Thyroid gland (tissue), 4 donors: ENCODE measurements at regions not wholly inside any gene's neighbourhood (a gene's known extent, or its start where the extent isn't known, plus 50 kb on each side); places are given as distances from the start of the nearest gene placed in this dataset.

ENCODE experiments used
- DNase-seq, 2 donors: peaks; one replicate each; pipeline ENCODE4 v3.0.0-alpha.2; 2019
- H3K27ac ChIP-seq, 3 donors: fragments of 200-600 bp; sonication (generic); 1 replicate in 2 of 3; 2 replicates in 1 of 3; pipeline ENCODE4 v1.5.1; 2016 to 2019; ENCODE audit warnings: mild to moderate bottlenecking in 1 of 3, moderate library complexity in 1 of 3
- H3K27me3 ChIP-seq: fragments of 200-600 bp; sonication (generic); one replicate; pipeline ENCODE4 v1.5.1; 2019
- H3K36me3 ChIP-seq, 2 donors: fragments of 200-600 bp; sonication (generic); one replicate each; pipeline ENCODE4 v1.5.1; 2016 to 2019
- H3K4me1 ChIP-seq, 2 donors: fragments of 200-600 bp; sonication (generic); one replicate each; pipeline ENCODE4 v1.5.1; 2017 to 2019
- H3K4me3 ChIP-seq, 3 donors: fragments of 200-600 bp; sonication (generic); replicated peaks in 1 of 3; 1 replicate in 2 of 3; 2 replicates in 1 of 3; pipeline ENCODE4 v1.5.1; 2016; ENCODE audit warnings: mild to moderate bottlenecking in 1 of 3
- H3K9me3 ChIP-seq: fragments of 200-600 bp; sonication (generic); one replicate; pipeline ENCODE4 v1.5.1; 2017
- POLR2A ChIP-seq, 2 donors: fragments of 450-650 bp; IDR thresholded peaks; one replicate each; pipeline ENCODE4 v1.6.1; 2017; ENCODE audit warnings: antibody characterized with exemption in 2 of 2, mild to moderate bottlenecking in 2 of 2, moderate library complexity in 1 of 2
- WGBS, 2 donors: methylation state at CpG; one replicate each; pipeline ENCODE4 v1.1.5; 2017; 5-methylcytosine and 5-hydroxymethylcytosine counted together
- intact Hi-C: fragments of 100-400 bp; cut with DNase I; formaldehyde crosslinking; loops from one replicate; pipeline ENCODE4 v1.15.1; 2023
- TF ChIP-seq, protein P1 (sequence below), 6 experiments: fragments of 200-600 bp in 3 of 6; fragments of 450-650 bp in 3 of 6; sonication (generic) in 3 of 6; IDR thresholded peaks; one replicate each; pipeline ENCODE4 v1.5.1; 2016 to 2019; ENCODE audit warnings: antibody characterized with exemption in 6 of 6, mild to moderate bottlenecking in 2 of 6, inconsistent platforms in 1 of 6, moderate library complexity in 1 of 6

DNA sequence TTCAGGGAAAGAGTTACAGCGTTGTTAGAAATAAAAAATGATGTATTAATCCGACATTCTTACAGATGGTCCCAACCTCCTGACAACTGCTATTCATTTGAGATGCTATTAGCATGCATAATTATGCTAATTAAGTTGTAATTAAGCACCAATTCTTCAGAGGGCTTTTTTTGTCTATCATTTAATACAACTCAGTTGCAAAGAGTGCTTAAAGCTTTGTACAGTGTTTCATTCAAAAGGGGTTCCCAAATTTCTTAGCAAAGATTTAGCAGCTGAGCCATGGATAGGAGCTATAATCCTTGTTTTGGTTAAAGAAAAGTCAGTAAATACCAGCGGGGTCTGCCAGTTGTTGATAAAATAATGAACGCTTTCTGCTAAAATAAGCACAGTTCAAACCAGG, 150.7 kb upstream of the DYNLRB2 start:
- TF ChIP-seq, protein P1, sequence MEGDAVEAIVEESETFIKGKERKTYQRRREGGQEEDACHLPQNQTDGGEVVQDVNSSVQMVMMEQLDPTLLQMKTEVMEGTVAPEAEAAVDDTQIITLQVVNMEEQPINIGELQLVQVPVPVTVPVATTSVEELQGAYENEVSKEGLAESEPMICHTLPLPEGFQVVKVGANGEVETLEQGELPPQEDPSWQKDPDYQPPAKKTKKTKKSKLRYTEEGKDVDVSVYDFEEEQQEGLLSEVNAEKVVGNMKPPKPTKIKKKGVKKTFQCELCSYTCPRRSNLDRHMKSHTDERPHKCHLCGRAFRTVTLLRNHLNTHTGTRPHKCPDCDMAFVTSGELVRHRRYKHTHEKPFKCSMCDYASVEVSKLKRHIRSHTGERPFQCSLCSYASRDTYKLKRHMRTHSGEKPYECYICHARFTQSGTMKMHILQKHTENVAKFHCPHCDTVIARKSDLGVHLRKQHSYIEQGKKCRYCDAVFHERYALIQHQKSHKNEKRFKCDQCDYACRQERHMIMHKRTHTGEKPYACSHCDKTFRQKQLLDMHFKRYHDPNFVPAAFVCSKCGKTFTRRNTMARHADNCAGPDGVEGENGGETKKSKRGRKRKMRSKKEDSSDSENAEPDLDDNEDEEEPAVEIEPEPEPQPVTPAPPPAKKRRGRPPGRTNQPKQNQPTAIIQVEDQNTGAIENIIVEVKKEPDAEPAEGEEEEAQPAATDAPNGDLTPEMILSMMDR (IDR thresholded peaks at IDR 0.05), result no peak
- TF ChIP-seq POLR2A (IDR thresholded peaks at IDR 0.05), result no peak
- no peaks in the 10 kb centered on the region for H3K36me3 ChIP-seq
- H3K27ac ChIP-seq, result no peak overlapping the region
- no peaks in the 10 kb centered on the region for H3K27me3 ChIP-seq
- DNase-seq, result no peak
- no peak overlapping the region for H3K4me3 ChIP-seq
- intact Hi-C loops, result no loop called here
- no peaks in the 10 kb centered on the region for H3K9me3 ChIP-seq
- 88 to 91% methylated on average over 4 of the region's 4 CpGs for WGBS, 2 donors
- H3K4me1 ChIP-seq, result peaks cover 0 to 4% of the 10 kb centered on the region in 2 donors

- no peak overlapping the region for H3K27ac ChIP-seq
- H3K36me3 ChIP-seq, result no peaks in the 10 kb centered on the region
- TF ChIP-seq, protein P1 (IDR thresholded peaks at IDR 0.05), result no peak
- no peak for TF ChIP-seq POLR2A (IDR thresholded peaks at IDR 0.05)
- no peak for DNase-seq
- peaks cover 0 to 4% of the 10 kb centered on the region in 2 donors for H3K4me1 ChIP-seq
- no peak overlapping the region for H3K4me3 ChIP-seq
- H3K9me3 ChIP-seq, result no peaks in the 10 kb centered on the region
- intact Hi-C loops, result no loop called here
- 80 to 84% methylated on average over 9 of the region's 9 CpGs for WGBS, 2 donors
- no peaks in the 10 kb centered on the region for H3K27me3 ChIP-seq
Observed at GRCh38 chr16:80389338-80389737, 151.5 kb upstream of the DYNLRB2 start.

DNA sequence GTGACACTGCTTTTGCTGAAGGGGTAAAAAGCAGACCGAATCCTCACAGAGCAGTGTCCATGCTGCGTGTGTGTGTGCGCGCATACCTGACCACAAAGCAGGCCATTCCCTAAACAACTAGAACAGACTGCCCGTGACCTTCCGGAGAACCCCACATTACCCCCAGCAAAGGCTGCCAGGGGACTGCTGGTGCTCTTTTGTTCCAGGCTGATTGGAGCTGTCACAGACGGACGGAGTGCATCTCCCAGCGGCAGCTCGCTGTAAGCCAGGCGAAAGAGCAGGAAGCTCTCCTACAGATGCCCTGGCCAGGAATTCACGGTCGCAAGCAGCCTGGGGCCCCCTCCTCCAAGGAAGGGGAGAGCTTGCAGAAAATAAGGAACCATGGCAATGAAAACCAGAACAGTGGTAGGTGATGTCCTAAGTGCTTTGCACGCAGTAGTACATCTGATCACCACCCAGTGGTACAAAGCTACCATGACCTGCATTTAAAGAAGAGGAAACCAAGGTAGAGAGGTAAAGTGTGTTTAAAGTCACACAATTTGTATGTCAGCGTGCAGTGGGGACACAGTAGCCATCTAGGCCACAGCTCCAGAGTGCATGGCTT, 153.4 kb upstream of the DYNLRB2 start:
- WGBS, 2 donors, result 76 to 78% methylated on average over 15 of the region's 15 CpGs

GRCh38 chr16:80384862-80385261, 155.9 kb upstream of the DYNLRB2 start:
- intact Hi-C loops, result no loop called here
- no peaks in the 10 kb centered on the region for H3K36me3 ChIP-seq
- no peak for DNase-seq
- H3K9me3 ChIP-seq, result no peaks in the 10 kb centered on the region
- no peaks in the 10 kb centered on the region for H3K4me1 ChIP-seq
- TF ChIP-seq, protein P1 (IDR thresholded peaks at IDR 0.05), result no peak
- no peak for TF ChIP-seq POLR2A (IDR thresholded peaks at IDR 0.05)
- no peak overlapping the region for H3K4me3 ChIP-seq
- no peak overlapping the region for H3K27ac ChIP-seq
- no peaks in the 10 kb centered on the region for H3K27me3 ChIP-seq

More for the DNA sequence above, 153.4 kb upstream of the DYNLRB2 start:
- Histone ChIP-seq H3K4me1 (peaks cover 0 to 4% of the 10 kb centered on the region in 2 donors), H3K27ac (no peak overlapping the region), H3K27me3 (no peaks in the 10 kb centered on the region), H3K36me3 (no peaks in the 10 kb centered on the region), H3K9me3 (no peaks in the 10 kb centered on the region), H3K4me3 (no peak overlapping the region)
- intact Hi-C loops, result no loop called here
- DNase-seq, result no peak
- no peak for TF ChIP-seq POLR2A (IDR thresholded peaks at IDR 0.05)
- TF ChIP-seq, protein P1 (IDR thresholded peaks at IDR 0.05), result no peak

DNA sequence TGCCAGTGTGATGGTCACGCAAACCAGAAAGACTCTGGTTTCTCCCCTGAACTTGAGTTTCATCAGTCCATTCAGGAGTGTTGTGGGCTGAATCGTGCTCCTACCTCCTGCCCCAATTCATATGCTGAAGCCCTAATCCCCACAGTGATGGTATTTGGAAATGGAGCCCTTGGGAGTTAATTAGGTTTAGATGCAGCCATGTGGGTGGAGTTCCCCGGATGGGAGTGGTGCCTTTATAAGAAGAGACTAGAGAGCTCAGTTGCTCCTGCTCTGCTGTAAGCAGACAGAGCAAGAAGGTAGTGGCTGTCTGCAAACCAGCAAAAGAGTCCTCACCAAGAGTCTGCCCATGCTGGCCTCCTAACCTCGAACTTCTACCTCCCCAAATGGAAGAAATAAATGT, 160.3 kb upstream of the DYNLRB2 start:
- 86 to 89% methylated on average over 4 of the region's 4 CpGs for WGBS, 2 donors
- TF ChIP-seq POLR2A (IDR thresholded peaks at IDR 0.05), result no peak
- TF ChIP-seq, protein P1 (IDR thresholded peaks at IDR 0.05), result no peak
- Histone ChIP-seq H3K27me3 (no peaks in the 10 kb centered on the region), H3K4me1 (no peaks in the 10 kb centered on the region), H3K36me3 (no peaks in the 10 kb centered on the region), H3K9me3 (no peaks in the 10 kb centered on the region), H3K27ac (no peak overlapping the region), H3K4me3 (no peak overlapping the region)
- DNase-seq, result no peak
- intact Hi-C loops, result no loop called here
